GM10266 (cell line): ENCODE measurements at regions not wholly inside any gene's neighbourhood (a gene's known extent, or its start where the extent isn't known, plus 50 kb on each side); places are given as distances from the start of the nearest gene placed in this dataset.
"Not testable (repeated sequence)": the region's sequence is repeated elsewhere in the genome, so short reads cannot be mapped to it uniquely, and the experiment has no call there.

ENCODE experiments used
- DNase-seq: peaks from one replicate; pipeline ENCODE4 v3.0.0; 2012; ENCODE audit errors: extremely low spot score
- TF ChIP-seq, protein P1 (sequence below): IDR thresholded peaks from 2 replicates; pipeline ENCODE4 v1.5.1; 2012; ENCODE audit warnings: mild to moderate bottlenecking, low read depth; ENCODE audit not compliant: control insufficient read depth, insufficient read depth; ENCODE audit errors: missing control alignments

DNA sequence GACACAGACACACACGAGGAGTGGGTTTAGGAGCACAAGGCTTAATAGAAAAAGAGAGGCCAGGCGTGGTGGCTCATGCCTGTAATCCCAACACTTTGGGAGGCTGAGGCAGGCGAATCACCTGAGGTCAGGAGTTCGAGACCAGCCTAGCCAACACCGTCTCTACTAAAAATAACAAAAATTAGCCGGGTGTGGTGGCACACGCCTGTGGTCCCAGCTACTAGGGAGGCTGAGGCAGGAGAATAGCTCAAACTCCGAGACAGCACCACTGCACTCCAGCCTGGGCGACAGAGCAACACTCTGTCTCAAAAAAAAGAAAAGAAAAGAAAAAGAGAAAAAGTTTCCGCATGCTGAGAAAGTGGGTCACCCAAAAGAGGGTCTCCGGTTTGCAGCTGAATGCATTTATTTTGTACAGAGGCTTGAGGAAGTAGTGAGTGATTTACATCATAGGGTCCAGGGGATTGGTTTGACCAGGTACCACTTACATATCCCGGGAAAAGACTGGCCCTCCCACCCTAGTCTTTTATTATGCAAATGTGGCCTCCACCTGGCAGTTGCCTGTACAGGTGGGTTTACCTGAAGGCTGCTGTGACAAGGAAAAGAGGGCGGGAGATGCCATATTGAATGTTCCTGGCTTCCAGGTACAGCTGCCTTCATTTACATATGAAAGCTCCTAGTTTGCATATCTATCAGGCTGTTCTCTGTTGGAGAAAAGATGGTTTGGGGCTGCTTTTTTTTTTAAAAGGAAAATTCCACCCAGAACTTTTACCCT lies 366.2 kb upstream of the GRAMD2B start:
- no peak for DNase-seq
- TF ChIP-seq, protein P1, sequence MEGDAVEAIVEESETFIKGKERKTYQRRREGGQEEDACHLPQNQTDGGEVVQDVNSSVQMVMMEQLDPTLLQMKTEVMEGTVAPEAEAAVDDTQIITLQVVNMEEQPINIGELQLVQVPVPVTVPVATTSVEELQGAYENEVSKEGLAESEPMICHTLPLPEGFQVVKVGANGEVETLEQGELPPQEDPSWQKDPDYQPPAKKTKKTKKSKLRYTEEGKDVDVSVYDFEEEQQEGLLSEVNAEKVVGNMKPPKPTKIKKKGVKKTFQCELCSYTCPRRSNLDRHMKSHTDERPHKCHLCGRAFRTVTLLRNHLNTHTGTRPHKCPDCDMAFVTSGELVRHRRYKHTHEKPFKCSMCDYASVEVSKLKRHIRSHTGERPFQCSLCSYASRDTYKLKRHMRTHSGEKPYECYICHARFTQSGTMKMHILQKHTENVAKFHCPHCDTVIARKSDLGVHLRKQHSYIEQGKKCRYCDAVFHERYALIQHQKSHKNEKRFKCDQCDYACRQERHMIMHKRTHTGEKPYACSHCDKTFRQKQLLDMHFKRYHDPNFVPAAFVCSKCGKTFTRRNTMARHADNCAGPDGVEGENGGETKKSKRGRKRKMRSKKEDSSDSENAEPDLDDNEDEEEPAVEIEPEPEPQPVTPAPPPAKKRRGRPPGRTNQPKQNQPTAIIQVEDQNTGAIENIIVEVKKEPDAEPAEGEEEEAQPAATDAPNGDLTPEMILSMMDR = no peak

DNA sequence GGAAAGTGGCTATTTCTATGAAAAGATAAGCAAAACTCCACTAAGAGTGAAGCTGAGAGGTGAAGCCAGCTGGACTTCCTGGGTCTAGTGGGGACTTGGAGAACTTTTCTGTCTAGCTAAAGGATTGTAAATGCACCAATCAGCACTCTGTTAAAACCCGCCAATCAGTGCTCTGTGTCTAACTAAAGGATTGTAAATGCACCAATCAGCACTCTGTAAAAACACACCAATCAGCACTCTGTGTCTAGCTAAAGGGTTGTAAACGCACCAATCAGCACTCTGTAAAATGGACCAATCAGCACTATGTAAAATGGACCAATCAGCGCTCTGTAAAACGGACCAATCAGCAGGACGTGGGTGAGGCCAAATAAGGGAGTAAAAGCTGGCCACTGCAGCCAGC lies 364.8 kb upstream of the GRAMD2B start:
- DNase-seq = not testable (repeated sequence)

DNA sequence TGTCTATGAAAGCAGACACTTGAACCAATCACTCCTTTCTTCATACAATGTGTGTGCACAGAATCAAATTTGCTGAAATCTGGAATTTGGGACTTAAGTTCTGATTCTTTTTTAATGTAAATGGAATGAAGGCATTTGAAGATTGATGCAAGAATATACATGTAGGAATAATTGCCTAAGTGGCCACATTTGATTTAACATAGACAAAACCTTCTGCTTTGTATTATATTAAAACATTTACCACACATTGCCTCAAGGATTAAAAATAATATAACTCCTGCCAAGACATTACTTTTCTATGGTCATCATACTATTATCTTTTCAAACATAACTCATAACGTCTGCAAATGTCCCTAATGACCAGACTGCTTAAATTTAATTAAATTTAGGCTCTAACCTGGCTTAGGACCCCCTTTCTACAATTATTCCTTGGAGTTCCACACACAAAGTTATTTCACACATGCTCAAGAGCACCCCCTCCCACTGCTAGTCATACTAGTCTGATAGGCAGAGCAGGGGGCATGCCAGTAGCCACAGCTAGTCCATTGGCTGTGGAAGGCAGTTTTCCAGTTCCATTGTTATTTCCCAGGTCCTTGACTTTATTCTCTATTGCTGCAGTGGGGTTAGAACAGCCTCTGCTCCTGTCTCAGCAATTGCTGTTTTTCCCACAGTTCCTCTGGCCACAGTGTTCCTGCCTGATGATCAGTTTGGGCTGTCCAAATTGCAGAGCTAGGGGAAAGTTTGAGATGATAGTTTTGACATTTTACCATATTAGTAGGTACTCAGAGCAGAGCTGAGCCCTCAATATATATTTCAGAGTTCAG lies 360.6 kb upstream of the GRAMD2B start:
- no peak for DNase-seq
- TF ChIP-seq, protein P1 = no peak

DNA sequence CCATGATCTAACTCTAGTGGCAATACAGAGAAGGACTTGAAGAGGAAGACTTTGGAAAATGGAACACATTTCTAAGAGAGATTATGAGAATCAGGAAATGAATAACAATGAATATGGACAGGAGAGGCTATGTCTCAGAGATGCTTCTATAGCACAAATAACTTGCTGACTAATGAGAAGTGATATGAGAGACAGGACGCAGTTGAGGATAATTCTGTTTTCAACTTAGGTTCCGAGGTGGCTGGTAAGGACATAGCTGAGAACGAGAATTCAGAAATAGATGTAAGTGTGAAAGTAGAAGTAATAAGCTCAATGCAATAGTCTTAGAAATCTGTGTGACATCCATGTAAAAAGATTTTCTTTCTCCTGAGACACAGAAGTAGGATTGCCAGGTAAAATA lies 358.1 kb upstream of the GRAMD2B start:
- TF ChIP-seq, protein P1 = no peak
- DNase-seq = no peak

DNA sequence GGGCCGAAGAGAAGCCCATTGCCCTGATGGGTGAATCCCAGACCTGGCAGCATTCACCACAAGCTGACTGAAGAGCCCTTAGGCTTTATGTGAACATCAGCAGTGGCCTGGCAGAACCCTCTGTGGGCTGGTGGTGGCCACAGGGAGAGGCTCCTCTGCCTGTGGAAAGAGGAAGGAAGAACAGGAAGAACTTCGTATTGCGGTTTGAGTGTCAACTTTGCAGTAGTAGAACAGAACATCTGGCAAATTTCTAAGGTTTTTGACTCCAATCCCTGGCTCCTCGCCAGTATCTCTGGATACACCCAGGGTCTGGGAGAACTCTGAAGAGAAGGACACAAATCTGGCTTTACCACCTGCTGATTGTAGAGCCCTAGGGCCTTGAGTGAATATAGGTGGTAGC lies 356.4 kb upstream of the GRAMD2B start:
- TF ChIP-seq, protein P1 = no peak
- no peak for DNase-seq

DNA sequence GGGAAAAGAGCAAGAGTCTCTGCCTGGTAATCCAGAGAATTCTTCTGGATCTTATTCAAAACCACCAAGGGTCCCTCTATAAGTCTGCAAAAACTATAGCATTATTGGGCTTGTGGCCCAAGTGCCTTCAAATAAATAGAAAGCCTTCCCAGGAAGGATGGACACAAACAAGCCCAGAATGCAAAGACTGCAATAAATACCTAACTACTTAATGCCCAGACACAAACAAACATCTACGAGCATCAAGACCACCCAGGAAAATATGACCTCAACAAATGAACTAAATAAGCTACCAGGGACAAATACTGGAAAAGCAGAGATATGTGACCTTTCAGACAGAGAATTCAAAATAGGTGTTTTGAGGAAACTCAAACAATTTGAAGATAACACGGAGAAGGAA lies 355.8 kb upstream of the GRAMD2B start:
- TF ChIP-seq, protein P1 = no peak
- DNase-seq = no peak

DNA sequence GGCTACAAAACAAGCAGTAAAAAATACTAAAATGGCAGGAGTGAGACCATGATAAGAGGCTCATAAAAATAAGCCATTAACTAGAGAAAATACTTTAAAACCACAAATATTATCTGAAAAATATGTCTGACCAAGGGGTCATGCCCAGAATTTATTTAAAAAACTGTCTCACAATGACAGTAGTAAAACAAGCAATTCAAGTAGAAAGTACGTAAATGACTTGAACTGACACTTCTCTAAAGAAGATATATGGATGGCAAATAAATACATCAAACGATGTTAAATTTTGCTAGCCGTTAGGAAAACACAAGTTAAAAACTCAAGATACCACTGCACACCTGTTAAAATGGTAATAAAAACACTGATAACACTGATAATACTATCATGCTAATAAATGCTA lies 353.9 kb upstream of the GRAMD2B start:
- DNase-seq = no peak
- TF ChIP-seq, protein P1 = no peak

DNA sequence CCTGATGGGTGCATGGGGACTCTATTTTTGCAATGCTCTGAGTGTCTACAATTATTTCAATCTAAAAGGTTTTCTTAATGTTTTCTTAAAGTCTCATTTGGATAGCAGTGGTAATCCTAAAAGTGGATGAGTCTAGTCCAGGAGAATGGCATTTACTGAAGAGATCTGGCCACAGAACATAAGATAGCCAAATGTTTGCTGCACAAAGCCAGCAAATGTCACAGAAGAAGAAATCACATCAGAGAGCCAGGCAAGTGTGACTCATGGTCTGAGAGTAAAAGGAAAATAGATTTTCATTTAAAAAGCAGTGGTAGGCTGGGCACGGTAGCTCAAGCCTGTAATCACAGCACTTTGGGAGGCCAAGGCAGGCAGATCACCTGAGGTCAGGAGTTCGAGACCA lies 352.7 kb upstream of the GRAMD2B start:
- TF ChIP-seq, protein P1 = no peak
- no peak for DNase-seq
